ENCODE measurements at regions not wholly inside any gene's neighbourhood (a gene's known extent, or its start where the extent isn't known, plus 50 kb on each side); places are given as distances from the start of the nearest gene placed in this dataset.
"Not testable (repeated sequence)": the region's sequence is repeated elsewhere in the genome, so short reads cannot be mapped to it uniquely, and the experiment has no call there.

GRCh38 chr9:33628318-33628717, 104.3 kb downstream of the ANKRD18B start:
- H4K5ac ChIP-seq (ENCODE audit: low read depth, low read length); CTCF ChIA-PET; H3K9me3 ChIP-seq (ENCODE audit: control insufficient read depth, insufficient read depth, low read length); H3K56ac ChIP-seq (ENCODE audit: extremely low read depth, insufficient read depth, low read length); in situ Hi-C loops (cut with MboI; ENCODE audit: low sequenced_read_pairs); H3K4me2 ChIP-seq (ENCODE audit: low read depth, low read length); H3K14ac ChIP-seq (replicated peaks; ENCODE audit: low read depth, low read length); H2BK120ac ChIP-seq (ENCODE audit: low read depth, low read length); H3K18ac ChIP-seq (ENCODE audit: low read depth, low read length); H3K4me1 ChIP-seq (ENCODE audit: control insufficient read depth, insufficient read depth, low read length); ATAC-seq (ENCODE audit: low read depth); H2AFZ ChIP-seq (replicated peaks; ENCODE audit: low read length, poor library complexity); H4K91ac ChIP-seq (ENCODE audit: insufficient read depth, low read depth, low read length); H2BK5ac ChIP-seq (ENCODE audit: low read depth, low read length, poor library complexity, severe bottlenecking); H2AK5ac ChIP-seq (ENCODE audit: low read depth, low read length); H3K9ac ChIP-seq (ENCODE audit: low read depth, low read length); H3K36me3 ChIP-seq (ENCODE audit: control insufficient read depth, insufficient read depth, low read length); H2BK15ac ChIP-seq (ENCODE audit: low read depth, low read length); H2BK20ac ChIP-seq (ENCODE audit: low read depth, low read length); H3K23ac ChIP-seq (ENCODE audit: low read depth, low read length); H2AK9ac ChIP-seq (replicated peaks; ENCODE audit: low read depth, low read length, poor library complexity); DNase-seq; dilution Hi-C loops (cut with HindIII; ENCODE audit: low sequenced_read_pairs, unreplicated experiment); H3K9me1 ChIP-seq (ENCODE audit: insufficient read depth, low read length); H4K20me1 ChIP-seq (ENCODE audit: insufficient read depth, low read length); H3K79me1 ChIP-seq (ENCODE audit: low read depth in 1 of 2, low read length in 2 of 2); H3K4ac ChIP-seq (ENCODE audit: low read depth, low read length); H3K27ac ChIP-seq (ENCODE audit: insufficient read depth, low read length); H4K8ac ChIP-seq (ENCODE audit: low read depth in 2 of 2, low read length in 2 of 2); H3K4me3 ChIP-seq (ENCODE audit: insufficient read depth, low read depth, low read length); POLR2A ChIA-PET (ENCODE audit: unreplicated experiment); BruUV-seq (replicated peaks): not testable (repeated sequence)
- intact Hi-C loops (cut with micrococcal nuclease): loop anchor here (10.0 kb wide), 2 partner anchors 224 to 296 kb away; partner anchors contain the start of gene AQP7
- peaks cover 20% of the 10 kb centered on the region for H3K27me3 ChIP-seq (ENCODE audit: control insufficient read depth, insufficient read depth, low read length)
- WGBS, 2 experiments (ENCODE audit: extremely low coverage in 2 of 2, insufficient read length in 1 of 2): no CpG with 5 or more reads among the region's 1 CpG

Data from IMR-90 (cell line).